K562 (cell line): ENCODE measurements at regions not wholly inside any gene's neighbourhood (a gene's known extent, or its start where the extent isn't known, plus 50 kb on each side); places are given as distances from the start of the nearest gene placed in this dataset.

Experiments used
- ATF7 ChIP-seq: fragments of 450-650 bp; IDR thresholded peaks from 2 replicates; pipeline ENCODE4 v1.7.1; 2014; ENCODE audit warnings: mild to moderate bottlenecking, moderate library complexity
- CHD4 ChIP-seq: fragments of 200-600 bp; sonication (generic); IDR thresholded peaks from 3 replicates; pipeline ENCODE4 v1.6.1; 2012; ENCODE audit warnings: low read depth, mild to moderate bottlenecking, mixed read lengths, low read length, inconsistent platforms; ENCODE audit not compliant: insufficient read depth, insufficient replicate concordance, poor library complexity, severe bottlenecking
- E2F6 ChIP-seq, 2 experiments: IDR thresholded peaks; 2 replicates each; pipeline ENCODE4 v1.6.1; 2011; ENCODE audit warnings: borderline replicate concordance in 1 of 2, control low read depth in 1 of 2, low read depth in 1 of 2, low read length in 1 of 2, mild to moderate bottlenecking in 1 of 2, mixed read lengths in 1 of 2, moderate library complexity in 1 of 2; ENCODE audit not compliant: insufficient read depth in 1 of 2, insufficient read length in 1 of 2, poor library complexity in 1 of 2, severe bottlenecking in 1 of 2; ENCODE audit errors: extremely low read depth in 1 of 2
- FOXP4 ChIP-seq: sonication (generic); formaldehyde crosslinking; IDR thresholded peaks from 2 replicates; pipeline ENCODE4 v1.8.0; 2022; ENCODE audit warnings: mild to moderate bottlenecking, missing genetic modification reagents, borderline replicate concordance
- GABPA ChIP-seq: fragments of 200-800 bp; sonication (Bioruptor generic); conservative IDR thresholded peaks from 2 replicates; pipeline ENCODE4 v1.6.1; 2016; ENCODE audit warnings: low read depth, missing genetic modification characterization, missing compliant biosample characterization
- L3MBTL2 ChIP-seq: fragments of 450-650 bp; IDR thresholded peaks from 2 replicates; pipeline ENCODE4 v1.6.1; 2016; ENCODE audit warnings: mild to moderate bottlenecking, moderate library complexity
- MAX ChIP-seq: sonication (generic); formaldehyde crosslinking; IDR thresholded peaks from 2 replicates; pipeline ENCODE4 v1.9.0; 2022; ENCODE audit warnings: mild to moderate bottlenecking, missing genetic modification reagents
- MGA ChIP-seq: fragments of 450-650 bp; IDR thresholded peaks from 2 replicates; pipeline ENCODE4 v1.6.1; 2016; ENCODE audit warnings: mild to moderate bottlenecking, moderate library complexity
- MIER1 ChIP-seq: fragments of 450-650 bp; IDR thresholded peaks from 2 replicates; pipeline ENCODE4 v1.6.1; 2016; ENCODE audit warnings: antibody characterized with exemption, mild to moderate bottlenecking, low read depth
- NEUROD1 ChIP-seq: fragments of 150-350 bp; IDR thresholded peaks from 2 replicates; pipeline ENCODE4 v1.6.1; 2014; ENCODE audit warnings: borderline replicate concordance, low read length, low read depth; ENCODE audit not compliant: partially characterized antibody
- TFAM ChIP-seq: fragments of 250-450 bp; sonication (Bioruptor Pico); conservative IDR thresholded peaks from 2 replicates; pipeline ENCODE4 v1.5.0; 2021; ENCODE audit warnings: mild to moderate bottlenecking, moderate library complexity

DNA sequence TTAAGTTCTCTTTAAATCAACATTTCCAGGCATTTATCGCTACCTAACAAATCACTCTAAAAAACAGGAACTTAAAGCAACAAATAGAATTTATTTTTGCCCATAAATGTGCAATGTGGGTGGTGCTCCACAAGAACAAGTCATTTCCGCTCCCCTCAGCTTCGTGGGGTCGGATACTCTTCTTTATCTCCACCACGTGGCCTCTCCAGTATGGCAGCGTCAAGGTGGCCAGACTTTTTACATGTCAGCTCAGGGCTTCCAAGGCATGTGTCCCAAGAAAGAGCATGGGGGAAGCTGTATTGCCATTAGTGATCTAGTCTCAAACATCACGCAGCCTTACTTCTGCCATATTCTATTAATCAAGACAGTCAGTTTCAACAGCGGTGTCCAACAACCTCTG, 249.2 kb upstream of the NOCT start (continued):
- TF ChIP-seq MGA: peak; percentile 47
- TF ChIP-seq ATF7: no peak
- TF ChIP-seq MIER1: no peak
- peak; percentile 61; the same call in 1 of the 2 replicates for TF ChIP-seq L3MBTL2
- TF ChIP-seq NEUROD1: no peak
- no peak for TF ChIP-seq CHD4
- TF ChIP-seq E2F6 (IDR thresholded peaks at IDR 0.05; ENCODE audit: borderline replicate concordance in 1 of 2, extremely low read depth in 1 of 2, insufficient read depth in 1 of 2, insufficient read length in 1 of 2, low read depth in 1 of 2, low read length in 1 of 2, poor library complexity in 1 of 2, severe bottlenecking in 1 of 2): peak in 1 of 2 experiments; percentile 42
- TF ChIP-seq TFAM (CRISPR knock-in tag): no peak
- TF ChIP-seq GABPA (tag): no peak
- peak; percentile 58 for TF ChIP-seq MAX (CRISPR knock-in tag)
- no peak for TF ChIP-seq FOXP4 (CRISPR knock-in tag)
